K562 (cell line): ENCODE measurements at regions not wholly inside any gene's neighbourhood (a gene's known extent, or its start where the extent isn't known, plus 50 kb on each side); places are given as distances from the start of the nearest gene placed in this dataset.

Source experiments
- GABPA ChIP-seq: fragments of 200-800 bp; sonication (Bioruptor generic); conservative IDR thresholded peaks from 2 replicates; pipeline ENCODE4 v1.6.1; 2016; ENCODE audit warnings: low read depth, missing genetic modification characterization, missing compliant biosample characterization
- MGA ChIP-seq: fragments of 450-650 bp; IDR thresholded peaks from 2 replicates; pipeline ENCODE4 v1.6.1; 2016; ENCODE audit warnings: mild to moderate bottlenecking, moderate library complexity
- NR0B1 ChIP-seq: fragments of 450-650 bp; IDR thresholded peaks from one replicate; pipeline ENCODE4 v1.6.1; 2018; ENCODE audit warnings: mild to moderate bottlenecking, moderate library complexity; ENCODE audit not compliant: partially characterized antibody
- PCBP1 ChIP-seq: fragments of 200-400 bp; formaldehyde crosslinking; IDR thresholded peaks from 2 replicates; pipeline ENCODE4 v1.6.1; 2018; ENCODE audit warnings: mild to moderate bottlenecking, low read depth, low read length; ENCODE audit not compliant: poor library complexity, severe bottlenecking
- RERE ChIP-seq: sonication (generic); formaldehyde crosslinking; IDR thresholded peaks from 2 replicates; pipeline ENCODE4 v1.8.0; 2023; ENCODE audit warnings: missing genetic modification reagents, mild to moderate bottlenecking, borderline replicate concordance
- ZNF23 ChIP-seq: fragments of 250-450 bp; sonication (Bioruptor Pico); IDR thresholded peaks from 2 replicates; pipeline ENCODE4 v1.4.0; 2020; ENCODE audit warnings: mild to moderate bottlenecking
- ZNF644 ChIP-seq: fragments of 200-800 bp; sonication (Bioruptor generic); IDR thresholded peaks from 2 replicates; pipeline ENCODE4 v1.6.1; 2016; ENCODE audit warnings: low read depth, missing genetic modification characterization, missing compliant biosample characterization

GRCh38 chr13:50387051-50387581, 371.9 kb downstream of the KCNRG start (continued):
- no peak for TF ChIP-seq MGA
- TF ChIP-seq RERE, result no peak
- TF ChIP-seq NR0B1, result no peak
- TF ChIP-seq ZNF644 (tag), result no peak
- TF ChIP-seq GABPA (tag), result no peak
- no peak for TF ChIP-seq ZNF23
- no peak for TF ChIP-seq PCBP1
